ENCODE measurements at regions not wholly inside any gene's neighbourhood (a gene's known extent, or its start where the extent isn't known, plus 50 kb on each side); places are given as distances from the start of the nearest gene placed in this dataset.

DNA sequence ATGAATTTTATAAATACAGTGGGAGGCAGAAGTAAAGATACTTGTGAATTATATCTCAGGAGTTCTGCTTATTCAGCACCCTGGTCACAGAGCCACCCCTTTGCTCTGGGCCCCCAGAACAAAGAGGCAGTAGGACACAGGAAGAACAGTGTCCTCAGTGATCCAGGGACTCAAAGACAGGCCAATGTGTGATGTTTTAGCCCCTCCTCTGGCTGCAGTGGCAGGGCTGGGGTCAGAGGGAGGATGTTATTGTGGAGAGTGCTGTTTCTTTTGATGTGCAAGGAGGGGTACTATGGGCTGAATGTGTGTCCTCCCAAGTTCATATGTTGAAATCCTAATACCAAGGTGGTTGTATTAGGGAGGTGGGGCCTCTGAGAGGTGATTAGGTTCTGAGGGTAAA is 74.1 kb upstream of the MAP3K7 start:
- no peak for DNase-seq (ENCODE audit: low read depth)
- no peak for TF ChIP-seq CTCF (conservative IDR thresholded peaks at IDR 0.05; ENCODE audit: low read depth, low read length)
- no peak overlapping the region for H3K4me3 ChIP-seq (ENCODE audit: low read depth, low read length)

GRCh38 chr6:90658497-90658896 is 71.6 kb upstream of the MAP3K7 start:
- no peak for TF ChIP-seq CTCF (conservative IDR thresholded peaks at IDR 0.05; ENCODE audit: low read depth, low read length)
- DNase-seq (ENCODE audit: low read depth), result no peak
- no peak overlapping the region for H3K4me3 ChIP-seq (ENCODE audit: low read depth, low read length)

DNA sequence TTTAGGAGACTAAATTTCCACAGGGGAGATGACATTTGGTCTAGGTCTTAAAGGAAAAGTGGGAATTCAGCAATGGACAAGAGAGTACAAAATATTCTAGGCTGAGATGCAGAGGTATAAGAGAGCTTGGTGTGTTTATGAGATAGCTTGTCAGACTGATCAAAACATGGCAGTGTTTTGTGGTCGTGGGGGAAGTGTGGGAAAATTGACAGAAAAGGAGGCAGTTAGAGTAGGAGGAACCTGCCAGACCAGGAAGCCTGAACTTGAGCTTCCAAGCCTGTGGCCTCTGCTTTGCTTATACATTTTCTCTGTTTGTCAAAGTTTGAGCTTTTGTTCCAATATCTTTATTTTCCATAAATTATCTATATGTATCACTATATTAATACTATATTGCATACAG is 69.5 kb upstream of the MAP3K7 start:
- TF ChIP-seq CTCF (conservative IDR thresholded peaks at IDR 0.05; ENCODE audit: low read depth, low read length), result no peak
- no peak for DNase-seq (ENCODE audit: low read depth)
- H3K4me3 ChIP-seq (ENCODE audit: low read depth, low read length), result no peak overlapping the region

- no peak for TF ChIP-seq CTCF (conservative IDR thresholded peaks at IDR 0.05; ENCODE audit: low read depth, low read length)
- no peak overlapping the region for H3K4me3 ChIP-seq (ENCODE audit: low read depth, low read length)
- no peak for DNase-seq (ENCODE audit: low read depth)
These were observed 67.9 kb upstream of the MAP3K7 start for GRCh38 chr6:90654806-90655205.

GRCh38 chr6:90654166-90654565 is 67.3 kb upstream of the MAP3K7 start:
- no peak overlapping the region for H3K4me3 ChIP-seq (ENCODE audit: low read depth, low read length)
- no peak for TF ChIP-seq CTCF (conservative IDR thresholded peaks at IDR 0.05; ENCODE audit: low read depth, low read length)
- no peak for DNase-seq (ENCODE audit: low read depth)

DNA sequence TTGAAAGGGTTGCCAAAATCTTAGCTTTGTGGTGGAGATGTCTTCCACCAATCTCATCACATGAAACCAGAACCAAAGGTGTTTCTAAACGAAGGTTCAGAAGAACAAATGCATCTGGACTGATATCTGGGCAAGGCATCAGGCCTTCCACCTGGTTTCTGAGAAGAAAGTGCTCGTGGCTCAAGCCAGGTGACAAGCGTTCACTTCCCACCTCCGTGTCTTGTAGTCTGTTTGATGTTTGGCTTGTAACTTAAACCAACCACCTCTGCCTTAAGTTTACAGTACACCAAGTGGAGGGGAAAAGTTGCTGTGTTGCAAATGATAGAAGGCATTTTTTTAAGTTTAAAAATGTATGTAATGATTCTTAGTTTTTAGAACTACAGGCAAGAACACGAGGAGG is 66.9 kb upstream of the MAP3K7 start:
- TF ChIP-seq CTCF (conservative IDR thresholded peaks at IDR 0.05; ENCODE audit: low read depth, low read length), result no peak
- no peak for DNase-seq (ENCODE audit: low read depth)
- H3K4me3 ChIP-seq (ENCODE audit: low read depth, low read length), result no peak overlapping the region

- no peak overlapping the region for H3K4me3 ChIP-seq (ENCODE audit: low read depth, low read length)
- TF ChIP-seq CTCF (conservative IDR thresholded peaks at IDR 0.05; ENCODE audit: low read depth, low read length), result no peak
- DNase-seq (ENCODE audit: low read depth), result no peak
These were observed 63.4 kb upstream of the MAP3K7 start for GRCh38 chr6:90650041-90650940.
